ENCODE measurements at regions not wholly inside any gene's neighbourhood (a gene's known extent, or its start where the extent isn't known, plus 50 kb on each side); places are given as distances from the start of the nearest gene placed in this dataset.

DNA sequence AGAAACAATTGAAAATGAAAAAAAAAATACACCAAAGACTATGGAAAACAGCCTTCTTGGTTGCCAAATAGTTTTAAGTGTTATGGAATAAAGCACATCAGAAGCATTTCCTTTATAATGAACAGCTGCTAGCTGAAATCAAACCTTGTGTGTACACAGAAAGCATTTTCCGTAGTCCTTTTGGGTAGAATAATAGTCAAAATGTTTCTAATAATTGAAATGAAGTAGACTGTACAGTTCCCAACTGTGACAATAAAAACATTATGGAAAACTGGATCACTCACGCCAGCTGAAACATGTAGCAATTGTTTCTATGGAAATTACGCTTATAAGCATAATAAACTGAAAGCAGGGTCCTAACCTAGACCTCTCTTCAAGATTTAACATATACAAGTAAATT is 856.3 kb upstream of the B3GALT2 start:
- H3K9ac ChIP-seq (ENCODE audit: low read length) = no peak overlapping the region
- no TSS peak for BruUV-seq (replicated peaks)
- no peak overlapping the region for H3K27ac ChIP-seq (ENCODE audit: low read depth, low read length)
- no peak overlapping the region for H3K4me2 ChIP-seq (ENCODE audit: low read length)
- DNase-seq (ENCODE audit: low read depth, low spot score) (no peak), ATAC-seq (no peak)
- H2AFZ ChIP-seq (ENCODE audit: low read depth, low read length, poor library complexity, severe bottlenecking) = no peak overlapping the region
- no peaks in the 10 kb centered on the region for H3K79me2 ChIP-seq (ENCODE audit: insufficient read depth, low read length)
- H3K9me2 ChIP-seq (ENCODE audit: insufficient read depth) = no peaks in the 10 kb centered on the region
- H3K9me3 ChIP-seq (ENCODE audit: control insufficient read depth in 1 of 2, insufficient read depth in 1 of 2, low read depth in 1 of 2, low read length in 2 of 2) = no peaks in the 10 kb centered on the region
- H3K36me3 ChIP-seq (ENCODE audit: control insufficient read depth in 1 of 2, insufficient read depth in 2 of 2, low read length in 2 of 2) = no peaks in the 10 kb centered on the region
- ChIA-PET RAD21 (ENCODE audit: low non-redundant PET in 1 of 2, low total read pairs in 2 of 2, uncharacterized antibody in 2 of 2, unreplicated experiment in 2 of 2) (no interaction called here), CTCF (no interaction called here), POLR2A (no interaction called here)
- H4K20me1 ChIP-seq (ENCODE audit: insufficient read depth) = no peaks in the 10 kb centered on the region
- H3K4me3 ChIP-seq (replicated peaks in 1 of 2; ENCODE audit: low read depth in 1 of 2, low read length in 2 of 2) = no peak overlapping the region
- intact Hi-C loops (cut with micrococcal nuclease) = no loop called here
- H3K4me1 ChIP-seq (ENCODE audit: control insufficient read depth in 1 of 2, insufficient read depth in 2 of 2, low read length in 2 of 2) = no peaks in the 10 kb centered on the region
- TF ChIP-seq YY1 (IDR thresholded peaks at IDR 0.05; ENCODE audit: extremely low read depth, insufficient replicate concordance, low read depth, low read length) (no peak), EZH2 (IDR thresholded peaks at IDR 0.05) (no peak), CBX3 (IDR thresholded peaks at IDR 0.05; ENCODE audit: low read depth) (no peak), EZH2phosphoT487 (IDR thresholded peaks at IDR 0.05; ENCODE audit: borderline replicate concordance) (no peak), POLR2AphosphoS5 (IDR thresholded peaks at IDR 0.05; ENCODE audit: low read depth, low read length) (no peak), EGR1 (IDR thresholded peaks at IDR 0.05; ENCODE audit: low read depth) (no peak), FOSL1 (IDR thresholded peaks at IDR 0.05; ENCODE audit: low read depth) (no peak), RAD21 (IDR thresholded peaks at IDR 0.05; ENCODE audit: low read depth) (no peak), JUND (IDR thresholded peaks at IDR 0.05) (no peak)
- TF ChIP-seq, protein P1, sequence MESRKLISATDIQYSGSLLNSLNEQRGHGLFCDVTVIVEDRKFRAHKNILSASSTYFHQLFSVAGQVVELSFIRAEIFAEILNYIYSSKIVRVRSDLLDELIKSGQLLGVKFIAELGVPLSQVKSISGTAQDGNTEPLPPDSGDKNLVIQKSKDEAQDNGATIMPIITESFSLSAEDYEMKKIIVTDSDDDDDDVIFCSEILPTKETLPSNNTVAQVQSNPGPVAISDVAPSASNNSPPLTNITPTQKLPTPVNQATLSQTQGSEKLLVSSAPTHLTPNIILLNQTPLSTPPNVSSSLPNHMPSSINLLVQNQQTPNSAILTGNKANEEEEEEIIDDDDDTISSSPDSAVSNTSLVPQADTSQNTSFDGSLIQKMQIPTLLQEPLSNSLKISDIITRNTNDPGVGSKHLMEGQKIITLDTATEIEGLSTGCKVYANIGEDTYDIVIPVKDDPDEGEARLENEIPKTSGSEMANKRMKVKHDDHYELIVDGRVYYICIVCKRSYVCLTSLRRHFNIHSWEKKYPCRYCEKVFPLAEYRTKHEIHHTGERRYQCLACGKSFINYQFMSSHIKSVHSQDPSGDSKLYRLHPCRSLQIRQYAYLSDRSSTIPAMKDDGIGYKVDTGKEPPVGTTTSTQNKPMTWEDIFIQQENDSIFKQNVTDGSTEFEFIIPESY (IDR thresholded peaks at IDR 0.05; ENCODE audit: extremely low read depth, insufficient replicate concordance, low read length) = no peak
- no peaks in the 10 kb centered on the region for H3K27me3 ChIP-seq (ENCODE audit: insufficient read depth, low read length)

Measured in HCT116 (cell line).